Neural cell (in vitro differentiated cells): ENCODE measurements at regions not wholly inside any gene's neighbourhood (a gene's known extent, or its start where the extent isn't known, plus 50 kb on each side); places are given as distances from the start of the nearest gene placed in this dataset.
"Not testable (repeated sequence)": the region's sequence is repeated elsewhere in the genome, so short reads cannot be mapped to it uniquely, and the experiment has no call there.

Source experiments
- H2AFZ ChIP-seq: fragments of 200-600, 300-800 bp; sonication (generic), shearing (Covaris generic); 2 replicates; pipeline ENCODE4 v1.6.0; 2014; ENCODE audit warnings: low read depth, mild to moderate bottlenecking, antibody characterized with exemption, low read length, moderate library complexity
- H3F3A ChIP-seq: fragments of 200-600 bp; shearing (Covaris generic); 2 replicates; pipeline ENCODE4 v1.6.1; 2016; ENCODE audit warnings: mild to moderate bottlenecking, moderate library complexity, mixed read lengths, antibody characterized with exemption, low read length; ENCODE audit not compliant: insufficient read depth, poor library complexity, severe bottlenecking
- H3K27ac ChIP-seq: fragments of 200-600, 300-800 bp; sonication (generic), shearing (Covaris generic); 2 replicates; pipeline ENCODE4 v1.5.1; 2014; ENCODE audit warnings: mild to moderate bottlenecking, low read length, moderate library complexity
- H3K27me3 ChIP-seq: fragments of 300-800, 200-600 bp; sonication (generic), shearing (Covaris generic); 2 replicates; pipeline ENCODE4 v1.6.0; 2014; ENCODE audit warnings: mild to moderate bottlenecking, low read depth, low read length, moderate library complexity; ENCODE audit not compliant: insufficient read depth
- H3K36me3 ChIP-seq: fragments of 300-800, 200-600 bp; sonication (generic), shearing (Covaris generic); 2 replicates; pipeline ENCODE4 v1.5.1; 2014; ENCODE audit warnings: mild to moderate bottlenecking, antibody characterized with exemption, low read length, moderate library complexity; ENCODE audit not compliant: insufficient read depth
- H3K4me2 ChIP-seq: fragments of 300-800, 200-600 bp; sonication (generic), shearing (Covaris generic); 2 replicates; pipeline ENCODE4 v1.6.0; 2014; ENCODE audit warnings: mild to moderate bottlenecking, low read length
- H3K4me3 ChIP-seq: fragments of 300-800, 200-600 bp; sonication (generic), shearing (Covaris generic); 2 replicates; pipeline ENCODE4 v1.5.1; 2014; ENCODE audit warnings: mild to moderate bottlenecking, low read length, moderate library complexity
- H3K79me2 ChIP-seq: fragments of 200-600 bp; shearing (Covaris generic); replicated peaks from 2 replicates; pipeline ENCODE4 v1.6.0; 2014; ENCODE audit warnings: mild to moderate bottlenecking, low read length, moderate library complexity; ENCODE audit not compliant: insufficient read depth
- H3K9ac ChIP-seq: fragments of 300-800, 200-600 bp; sonication (generic), shearing (Covaris generic); 2 replicates; pipeline ENCODE4 v1.6.1; 2016; ENCODE audit warnings: mild to moderate bottlenecking, low read length, mixed read lengths
- H3K9me2 ChIP-seq: fragments of 200-600 bp; shearing (Covaris generic); 2 replicates; pipeline ENCODE4 v1.6.1; 2016; ENCODE audit warnings: mild to moderate bottlenecking, low read length, mixed read lengths; ENCODE audit not compliant: insufficient read depth
- H3K9me3 ChIP-seq: fragments of 200-600, 300-800 bp; sonication (generic), shearing (Covaris generic); 2 replicates; pipeline ENCODE4 v1.6.1; 2016; ENCODE audit warnings: mild to moderate bottlenecking, mixed run types, low read length, moderate library complexity, mixed read lengths
- H4K20me1 ChIP-seq: fragments of 200-600 bp; shearing (Covaris generic); 2 replicates; pipeline ENCODE4 v1.6.1; 2016; ENCODE audit warnings: mild to moderate bottlenecking, mixed run types; ENCODE audit not compliant: insufficient read depth

DNA sequence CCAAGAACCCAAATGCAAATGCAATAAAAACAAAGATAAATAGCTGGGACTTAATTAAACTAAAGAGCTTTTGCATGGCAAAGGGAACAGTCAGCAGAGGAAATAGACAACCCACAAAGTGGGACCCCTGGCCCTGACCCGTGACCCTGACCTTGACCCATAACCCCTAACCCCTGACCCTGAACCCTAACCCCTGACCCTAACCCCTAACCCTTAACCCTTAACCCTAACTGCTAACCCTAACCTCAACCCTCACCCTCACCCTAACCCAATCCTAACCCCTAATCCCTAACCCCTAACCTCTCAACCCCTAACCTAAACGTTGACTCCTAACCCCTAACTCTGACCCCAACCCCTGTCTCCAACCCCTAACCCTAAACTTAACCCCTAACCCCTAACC is 284.9 kb downstream of the CCDC74A start:
- not testable (repeated sequence) for H3K9me3 ChIP-seq, H4K20me1 ChIP-seq

DNA sequence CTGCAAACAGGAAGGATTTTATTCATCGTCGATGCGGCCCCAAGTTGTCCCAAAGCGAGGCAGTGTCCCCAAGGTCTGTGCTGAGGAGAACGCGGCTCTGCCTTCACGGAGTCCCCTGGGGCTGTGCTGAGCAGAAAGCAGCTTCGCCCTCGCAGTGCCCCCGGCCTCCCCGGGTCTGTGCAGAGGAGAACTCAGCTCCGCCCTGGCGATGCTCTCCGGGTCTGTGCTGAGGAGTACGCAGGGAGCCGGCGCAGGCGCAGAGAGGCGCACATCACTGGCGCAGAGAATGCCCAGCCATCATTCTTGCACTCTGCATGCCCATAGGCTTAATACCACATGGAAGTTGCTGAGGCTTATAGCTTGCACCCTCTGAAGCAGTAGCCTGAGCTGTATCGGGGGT is 285.7 kb downstream of the CCDC74A start:
- H3K4me3 ChIP-seq, H3K27ac ChIP-seq, H3K4me2 ChIP-seq, H2AFZ ChIP-seq, H3K9me3 ChIP-seq, H3K79me2 ChIP-seq, H3F3A ChIP-seq, H3K9me2 ChIP-seq, H3K27me3 ChIP-seq, H4K20me1 ChIP-seq, H3K36me3 ChIP-seq, H3K9ac ChIP-seq: not testable (repeated sequence)

More for the DNA sequence above, 284.9 kb downstream of the CCDC74A start:
- not testable (repeated sequence) for H3K79me2 ChIP-seq, H3F3A ChIP-seq, H3K4me2 ChIP-seq, H3K27me3 ChIP-seq, H3K27ac ChIP-seq, H2AFZ ChIP-seq, H3K9me2 ChIP-seq, H3K9ac ChIP-seq, H3K36me3 ChIP-seq, H3K4me3 ChIP-seq

DNA sequence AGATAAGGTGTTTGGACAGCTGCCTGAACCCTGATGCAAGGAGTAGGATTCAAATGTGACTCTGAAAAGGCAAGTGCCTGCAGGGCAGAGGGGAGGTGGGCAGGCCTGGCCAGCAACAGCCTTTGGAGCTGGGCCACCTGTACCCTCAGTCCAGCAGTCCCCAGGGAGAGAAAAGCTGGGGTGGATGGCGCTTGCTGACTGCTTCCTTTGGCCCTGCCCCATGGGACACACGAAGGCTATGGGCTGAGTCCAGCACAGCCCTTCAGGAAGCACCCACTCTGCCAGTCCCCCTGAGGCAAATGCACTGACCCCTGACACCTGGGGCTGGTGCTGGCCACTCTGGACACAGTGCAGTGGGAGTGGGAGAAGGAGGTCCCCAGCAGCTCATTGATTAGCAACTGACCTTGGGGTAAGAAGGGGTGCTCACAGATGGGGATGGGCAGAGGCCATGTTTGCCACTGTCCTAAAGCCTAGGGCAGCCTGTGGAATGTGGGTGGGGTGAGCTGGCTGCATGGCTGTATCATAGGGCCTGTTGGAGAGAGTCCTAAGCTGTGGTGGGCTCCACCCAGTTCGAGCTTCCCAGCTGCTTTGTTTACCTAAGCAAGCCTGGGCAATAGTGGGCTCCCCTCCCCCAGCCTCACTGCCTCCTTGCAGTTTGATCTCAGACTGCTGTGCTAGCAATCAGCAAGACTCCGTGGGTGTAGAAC is 290.7 kb downstream of the CCDC74A start:
- H3K9ac ChIP-seq, H3F3A ChIP-seq, H3K36me3 ChIP-seq, H3K27ac ChIP-seq, H3K9me2 ChIP-seq, H3K9me3 ChIP-seq, H3K27me3 ChIP-seq, H3K4me3 ChIP-seq, H2AFZ ChIP-seq, H3K4me2 ChIP-seq, H4K20me1 ChIP-seq, H3K79me2 ChIP-seq: not testable (repeated sequence)

DNA sequence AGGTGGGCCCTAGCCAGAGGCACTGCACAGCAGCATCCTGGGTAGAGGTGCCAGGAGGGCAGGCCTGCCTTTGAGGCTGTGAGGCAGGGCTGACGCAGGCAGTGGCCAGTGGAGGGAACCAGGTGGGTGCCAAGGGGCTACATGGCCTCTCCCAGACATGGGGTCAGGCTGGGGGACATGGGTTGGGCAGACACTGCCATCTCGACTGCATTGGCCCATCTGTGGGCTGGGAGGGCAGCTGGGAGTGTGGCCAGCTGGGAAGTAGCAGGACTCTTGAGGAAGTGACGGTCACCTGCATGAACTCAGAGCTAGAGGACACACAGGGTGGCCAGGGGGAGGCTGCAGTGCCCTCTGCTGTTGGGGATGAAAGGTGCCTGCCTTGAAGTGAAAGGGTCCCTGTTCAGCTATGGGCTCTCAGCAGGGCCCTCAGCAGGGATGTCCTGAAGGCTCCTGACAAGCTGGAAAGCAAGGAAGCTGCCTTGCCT is 294.6 kb downstream of the CCDC74A start:
- H3K27me3 ChIP-seq, H3F3A ChIP-seq, H3K4me2 ChIP-seq, H3K9ac ChIP-seq, H3K27ac ChIP-seq, H3K79me2 ChIP-seq, H3K36me3 ChIP-seq, H2AFZ ChIP-seq, H4K20me1 ChIP-seq, H3K9me3 ChIP-seq, H3K9me2 ChIP-seq, H3K4me3 ChIP-seq: not testable (repeated sequence)

DNA sequence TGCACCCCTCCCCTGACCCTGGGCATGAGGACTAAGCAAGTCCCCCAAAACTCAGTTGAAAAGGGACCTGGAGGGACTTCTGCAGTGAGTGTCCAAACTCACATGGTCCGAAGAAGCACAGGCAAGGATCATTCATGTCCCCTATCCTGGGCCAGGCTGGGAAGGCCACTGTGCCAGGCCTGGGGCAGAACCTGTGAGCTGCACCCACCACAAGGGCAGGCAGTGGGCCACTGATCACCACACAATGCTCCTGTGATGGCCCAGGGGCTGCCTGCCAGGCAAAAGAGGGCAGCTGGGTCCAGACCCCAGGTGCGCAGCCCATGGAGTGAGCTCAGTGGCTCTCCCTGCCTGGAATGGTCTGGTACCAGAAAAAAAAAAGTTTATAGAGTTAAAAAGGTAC is 295.4 kb downstream of the CCDC74A start:
- H3K4me3 ChIP-seq, H3K9me2 ChIP-seq, H3K27ac ChIP-seq, H3F3A ChIP-seq, H3K79me2 ChIP-seq, H3K9ac ChIP-seq, H4K20me1 ChIP-seq, H3K36me3 ChIP-seq, H3K27me3 ChIP-seq, H2AFZ ChIP-seq, H3K4me2 ChIP-seq, H3K9me3 ChIP-seq: not testable (repeated sequence)

DNA sequence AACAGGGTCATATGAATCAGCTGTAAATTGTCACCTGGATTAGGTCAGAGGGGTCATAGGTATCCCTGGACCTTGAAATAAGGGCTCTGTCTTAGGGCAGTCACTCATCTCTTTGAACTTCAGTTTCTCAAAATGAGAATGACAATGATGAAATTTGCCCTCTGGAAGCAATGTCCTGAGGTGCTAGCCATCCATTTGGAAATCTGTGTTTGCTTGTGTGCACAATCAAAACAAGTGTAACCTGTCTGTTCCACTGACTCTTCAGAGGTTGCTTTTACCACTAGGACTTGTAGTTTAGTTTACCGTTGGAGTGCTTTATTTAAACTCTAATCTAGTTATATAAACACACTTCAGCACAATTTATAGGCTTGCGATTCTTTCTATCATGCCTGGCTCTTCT is 297.3 kb downstream of the CCDC74A start:
- not testable (repeated sequence) for H4K20me1 ChIP-seq, H3K27me3 ChIP-seq, H3K9me2 ChIP-seq, H3F3A ChIP-seq, H3K79me2 ChIP-seq, H3K9ac ChIP-seq, H3K9me3 ChIP-seq, H2AFZ ChIP-seq, H3K36me3 ChIP-seq, H3K4me3 ChIP-seq, H3K27ac ChIP-seq, H3K4me2 ChIP-seq
